H1 (cell line): ENCODE measurements at regions not wholly inside any gene's neighbourhood (a gene's known extent, or its start where the extent isn't known, plus 50 kb on each side); places are given as distances from the start of the nearest gene placed in this dataset.

Experiments
- CTCF ChIA-PET: fragments of 300-600 bp; sonication (Branson Sonifier 250); formaldehyde crosslinking; loops from one replicate; lab custom pipeline; 2021; ENCODE audit not compliant: partially characterized antibody; lab: Charles Lee
- POLR2A ChIA-PET: fragments of 300-600 bp; sonication (Branson Sonifier 250); formaldehyde crosslinking; loops from one replicate; lab custom pipeline; 2021; ENCODE audit warnings: inconsistent platforms; ENCODE audit not compliant: partially characterized antibody; lab: Charles Lee
- DNase-seq, 2 experiments: peaks; one replicate each; pipeline versions ENCODE4 v3.0.0 to v3.0.0-alpha.2; 2010 to 2022; ENCODE audit warnings: low spot score in 2 of 2, low read depth in 1 of 2, mixed read lengths in 1 of 2
- FAIRE-seq: peaks from 2 replicates; lab custom pipeline; 2011; peaks lifted over from hg19 to GRCh38; lab: Jason Lieb, UNC
- H2AFZ ChIP-seq: 2 replicates; pipeline ENCODE4 v1.8.1; 2012; ENCODE audit warnings: low read length, inconsistent platforms
- H2AK5ac ChIP-seq: 2 replicates; pipeline ENCODE4 v1.6.1; 2013; ENCODE audit warnings: low read depth, low read length
- H2BK120ac ChIP-seq: replicated peaks from 2 replicates; pipeline ENCODE3; 2013; ENCODE audit warnings: low read depth, low read length, inconsistent platforms
- H2BK12ac ChIP-seq: 2 replicates; pipeline ENCODE4 v1.6.1; 2013; ENCODE audit warnings: low read depth, low read length
- H2BK15ac ChIP-seq: 2 replicates; pipeline ENCODE4 v1.6.1; 2013; ENCODE audit warnings: low read length
- H2BK20ac ChIP-seq: 2 replicates; pipeline ENCODE4 v1.6.1; 2013; ENCODE audit warnings: low read length
- H2BK5ac ChIP-seq: 2 replicates; pipeline ENCODE4 v1.6.1; 2013; ENCODE audit warnings: low read depth, low read length
- H3K14ac ChIP-seq: 2 replicates; pipeline ENCODE4 v1.6.1; 2013; ENCODE audit warnings: inconsistent platforms; ENCODE audit not compliant: insufficient read length
- H3K18ac ChIP-seq: 2 replicates; pipeline ENCODE4 v1.6.1; 2013; ENCODE audit warnings: low read length; ENCODE audit errors: extremely low read depth
- H3K23ac ChIP-seq: 2 replicates; pipeline ENCODE4 v1.6.1; 2013; ENCODE audit warnings: inconsistent platforms; ENCODE audit not compliant: insufficient read length
- H3K23me2 ChIP-seq: 2 replicates; pipeline ENCODE4 v1.6.1; 2013; ENCODE audit warnings: low read depth, low read length
- H3K27ac ChIP-seq: 2 replicates; pipeline ENCODE4 v1.6.1; 2011; ENCODE audit warnings: low read depth, low read length, inconsistent platforms
- H3K27me3 ChIP-seq, 4 experiments: replicated peaks in 1 of 4; 1 replicate in 1 of 4; 2 replicates in 3 of 4; pipeline versions ENCODE4 v1.6.1 to v1.8.1; 2011 to 2013; ENCODE audit warnings: low read length in 3 of 4, mild to moderate bottlenecking in 3 of 4, inconsistent platforms in 2 of 4, mixed read lengths in 2 of 4, moderate library complexity in 1 of 4; ENCODE audit not compliant: control insufficient read depth in 3 of 4, insufficient read depth in 3 of 4; ENCODE audit errors: extremely low read depth in 1 of 4
- H3K36me3 ChIP-seq, 4 experiments: 2 replicates each; pipeline versions ENCODE4 v1.6.1 to v1.8.1; 2011 to 2013; ENCODE audit warnings: mild to moderate bottlenecking in 4 of 4, low read length in 3 of 4, moderate library complexity in 2 of 4, control low read depth in 1 of 4, inconsistent platforms in 1 of 4; ENCODE audit not compliant: insufficient read depth in 4 of 4, control insufficient read depth in 2 of 4
- H3K4ac ChIP-seq: replicated peaks from 2 replicates; pipeline ENCODE3; 2013; ENCODE audit warnings: low read length, low read depth, mixed read lengths, inconsistent platforms; ENCODE audit not compliant: insufficient read length
- H3K4me1 ChIP-seq, 4 experiments: replicated peaks in 1 of 4; 1 replicate in 1 of 4; 2 replicates in 3 of 4; pipeline versions ENCODE4 v1.6.1 to v1.8.1; 2011 to 2013; ENCODE audit warnings: low read length in 3 of 4, inconsistent platforms in 2 of 4, mixed read lengths in 1 of 4; ENCODE audit not compliant: insufficient read depth in 4 of 4, control insufficient read depth in 3 of 4
- H3K4me2 ChIP-seq, 2 experiments: 2 replicates each; pipeline versions ENCODE4 v1.6.1 to v1.8.1; 2011 to 2013; ENCODE audit warnings: low read depth in 2 of 2, low read length in 2 of 2, control low read depth in 1 of 2, inconsistent platforms in 1 of 2, mild to moderate bottlenecking in 1 of 2; ENCODE audit not compliant: insufficient read depth in 1 of 2
- H3K4me3 ChIP-seq, 4 experiments: fragments of 200-600, 300-600 bp in 1 of 4; sonication (generic), shearing (Covaris generic), sonication (Bioruptor Twin) in 1 of 4; 2 replicates each; pipeline versions ENCODE4 v1.5.1 to v1.8.1; 2011 to 2016; ENCODE audit warnings: low read length in 4 of 4, low read depth in 3 of 4, control low read depth in 2 of 4, inconsistent platforms in 2 of 4, mild to moderate bottlenecking in 2 of 4, mixed read lengths in 1 of 4, moderate library complexity in 1 of 4; ENCODE audit not compliant: insufficient read depth in 2 of 4; ENCODE audit errors: extremely low read depth in 1 of 4
- H3K56ac ChIP-seq: replicated peaks from 2 replicates; pipeline ENCODE3; 2013; ENCODE audit warnings: low read depth, mild to moderate bottlenecking, mixed read lengths, low read length, inconsistent platforms; ENCODE audit not compliant: insufficient read length
- H3K79me1 ChIP-seq: 2 replicates; pipeline ENCODE4 v1.6.1; 2013; ENCODE audit warnings: low read depth, low read length, control low read depth
- H3K79me2 ChIP-seq, 2 experiments: 2 replicates each; pipeline versions ENCODE4 v1.6.1 to v1.8.1; 2012 to 2013; ENCODE audit warnings: low read length in 2 of 2, mild to moderate bottlenecking in 2 of 2, inconsistent platforms in 1 of 2; ENCODE audit not compliant: insufficient read depth in 2 of 2, control insufficient read depth in 1 of 2
- H3K9ac ChIP-seq, 4 experiments: replicated peaks in 1 of 4; 1 replicate in 1 of 4; 2 replicates in 3 of 4; pipeline versions ENCODE4 v1.6.1 to v1.8.1; 2011 to 2013; ENCODE audit warnings: low read depth in 3 of 4, low read length in 3 of 4, control low read depth in 2 of 4, mild to moderate bottlenecking in 2 of 4, moderate library complexity in 2 of 4, inconsistent platforms in 1 of 4; ENCODE audit errors: extremely low read depth in 1 of 4
- H3K9me3 ChIP-seq, 2 experiments: 2 replicates each; pipeline versions ENCODE4 v1.6.1 to v1.8.1; 2012 to 2013; ENCODE audit warnings: mild to moderate bottlenecking in 2 of 2, moderate library complexity in 2 of 2, control low read depth in 1 of 2, inconsistent platforms in 1 of 2, low read depth in 1 of 2, low read length in 1 of 2, mixed read lengths in 1 of 2; ENCODE audit not compliant: insufficient read depth in 2 of 2
- H4K20me1 ChIP-seq, 2 experiments: replicated peaks in 1 of 2; 2 replicates each; pipeline versions ENCODE3 to v1.8.1; 2011 to 2013; ENCODE audit warnings: inconsistent platforms in 2 of 2, low read length in 2 of 2, mild to moderate bottlenecking in 1 of 2; ENCODE audit not compliant: insufficient read depth in 2 of 2, control insufficient read depth in 1 of 2
- H4K5ac ChIP-seq: 2 replicates; pipeline ENCODE4 v1.6.1; 2013; ENCODE audit warnings: low read length, low read depth, mixed read lengths, inconsistent platforms; ENCODE audit not compliant: insufficient read length
- H4K8ac ChIP-seq: 2 replicates; pipeline ENCODE4 v1.8.0; 2013; ENCODE audit warnings: mild to moderate bottlenecking, moderate library complexity, low read length, inconsistent platforms; ENCODE audit not compliant: insufficient read depth; ENCODE audit errors: extremely low read depth
- H4K91ac ChIP-seq: replicated peaks from 2 replicates; pipeline ENCODE3; 2013; ENCODE audit warnings: low read length, mixed read lengths, inconsistent platforms; ENCODE audit not compliant: insufficient read length
- ASH2L ChIP-seq: fragments of 200-600, 300-600 bp; sonication (generic); IDR thresholded peaks from one replicate; pipeline ENCODE4 v1.7.1; 2017; ENCODE audit warnings: low read length
- CEBPB ChIP-seq: IDR thresholded peaks from 2 replicates; pipeline ENCODE4 v1.6.1; 2012; ENCODE audit warnings: low read depth, low read length
- CHD2 ChIP-seq: IDR thresholded peaks from 2 replicates; pipeline ENCODE4 v1.6.1; 2012; ENCODE audit warnings: low read length, improper control_type of control experiment
- CTBP2 ChIP-seq: IDR thresholded peaks from 2 replicates; pipeline ENCODE4 v1.7.0; 2011; ENCODE audit warnings: borderline replicate concordance, mild to moderate bottlenecking, moderate library complexity, mixed read lengths, low read length; ENCODE audit not compliant: insufficient read depth, insufficient read length
- FOSL1 ChIP-seq: IDR thresholded peaks from 2 replicates; pipeline ENCODE4 v1.6.1; 2011; ENCODE audit warnings: mild to moderate bottlenecking, low read depth, low read length, moderate library complexity; ENCODE audit not compliant: insufficient read depth
- JUND ChIP-seq: IDR thresholded peaks from 2 replicates; pipeline ENCODE4 v1.6.1; 2011; ENCODE audit warnings: mild to moderate bottlenecking, improper control_type of control experiment, low read length
- KDM1A ChIP-seq: fragments of 200-600, 300-600 bp; sonication (generic); IDR thresholded peaks from 2 replicates; pipeline ENCODE4 v1.7.1; 2016; ENCODE audit warnings: mild to moderate bottlenecking, low read length, borderline replicate concordance
- KDM4A ChIP-seq: IDR thresholded peaks from one replicate; pipeline ENCODE4 v1.7.1; 2012; ENCODE audit warnings: low read depth, mild to moderate bottlenecking, moderate library complexity, low read length, inconsistent platforms; ENCODE audit not compliant: severe bottlenecking
- MAX ChIP-seq: IDR thresholded peaks from 2 replicates; pipeline ENCODE4 v1.6.1; 2012; ENCODE audit warnings: inconsistent platforms
- RBBP5 ChIP-seq: IDR thresholded peaks from 2 replicates; pipeline ENCODE4 v1.7.1; 2012; ENCODE audit warnings: low read depth, mild to moderate bottlenecking, inconsistent platforms, low read length, moderate library complexity, borderline replicate concordance
- RFX5 ChIP-seq: IDR thresholded peaks from 2 replicates; pipeline ENCODE4 v1.6.1; 2011; ENCODE audit warnings: low read depth, low read length, improper control_type of control experiment, borderline replicate concordance
- SRF ChIP-seq: IDR thresholded peaks from 2 replicates; pipeline ENCODE4 v1.6.1; 2011; ENCODE audit warnings: mild to moderate bottlenecking, low read depth, low read length, moderate library complexity
- TAF1 ChIP-seq: IDR thresholded peaks from 2 replicates; pipeline ENCODE4 v1.6.1; 2011; ENCODE audit warnings: mild to moderate bottlenecking, low read depth, low read length
- YY1 ChIP-seq: IDR thresholded peaks from 2 replicates; pipeline ENCODE4 v1.6.1; 2011; ENCODE audit warnings: low read depth, mild to moderate bottlenecking, low read length
- WGBS, 2 experiments: shearing (Covaris generic) in 1 of 2; methylation state at CpG; one replicate each; pipeline versions ENCODE4 v1.1.6 to v1.1.7; 2013 to 2015; ENCODE audit warnings: low lambda C conversion rate in 2 of 2, mixed read lengths in 2 of 2, inconsistent platforms in 1 of 2, low coverage in 1 of 2, missing lambda C conversion rate in 1 of 2; ENCODE audit not compliant: insufficient replicate concordance in 2 of 2, insufficient coverage in 1 of 2, insufficient read length in 1 of 2; ENCODE audit errors: extremely low coverage in 1 of 2, missing lambda C conversion rate in 1 of 2; 5-methylcytosine and 5-hydroxymethylcytosine counted together

GRCh38 chr12:14290951-14291350, 74.5 kb upstream of the ATF7IP start:
- Histone ChIP-seq H3K23ac (no peak overlapping the region), H3K36me3 (no peaks in the 10 kb centered on the region; a peak in 1 of 8 replicates), H3K23me2 (no peaks in the 10 kb centered on the region), H3K4me3 (no peak overlapping the region), H3K9ac (no peak overlapping the region), H2BK5ac (no peak overlapping the region), H3K79me1 (no peaks in the 10 kb centered on the region), H4K91ac (no peak overlapping the region), H2AFZ (no peak overlapping the region), H2BK12ac (no peak overlapping the region), H3K27me3 (peaks cover 2 to 12% (median 7%) of the 10 kb centered on the region in 4 experiments; a peak in 6 of 7 replicates), H3K56ac (no peak overlapping the region), H4K5ac (no peak overlapping the region), H2AK5ac (no peak overlapping the region), H2BK20ac (no peak overlapping the region), H4K8ac (no peak overlapping the region), H2BK15ac (no peak overlapping the region), H3K4me1 (no peaks in the 10 kb centered on the region), H2BK120ac (no peak overlapping the region), H3K79me2 (no peaks in the 10 kb centered on the region), H3K4me2 (no peak overlapping the region), H3K27ac (no peak overlapping the region), H3K9me3 (peaks cover 8 to 15% of the 10 kb centered on the region in 2 experiments), H3K18ac (no peak overlapping the region), H3K14ac (no peak overlapping the region), H3K4ac (no peak overlapping the region), H4K20me1 (no peaks in the 10 kb centered on the region)
- 94% methylated on average over 1 of the region's 1 CpG; no CpG with 5 or more reads in 1 of the 2 experiments for WGBS, 2 experiments
- POLR2A ChIA-PET = no interaction called here
- TF ChIP-seq SRF (no peak), CHD2 (no peak), JUND (no peak), RFX5 (no peak), RBBP5 (no peak), ASH2L (no peak), YY1 (no peak), KDM4A (no peak), CEBPB (no peak), MAX (no peak), KDM1A (no peak), CTBP2 (no peak), TAF1 (no peak), FOSL1 (no peak)
- DNase-seq (no peak), FAIRE-seq (no peak)
- CTCF ChIA-PET = interaction anchor here (0.8 kb wide), 2 partner anchors 10 to 163 kb away, joined by 3 read pairs; no protein-coding TSS in a partner anchor
